Body of pancreas (tissue), 4 donors: ENCODE measurements at regions not wholly inside any gene's neighbourhood (a gene's known extent, or its start where the extent isn't known, plus 50 kb on each side); places are given as distances from the start of the nearest gene placed in this dataset.

Source experiments
- CTCF ChIP-seq, 7 experiments: fragments of 450-650 bp in 4 of 7; fragments of 200-600 bp in 3 of 7; sonication (generic) in 3 of 7; IDR thresholded peaks; one replicate each; pipeline ENCODE4 v1.5.1; 2016 to 2019; ENCODE audit warnings: antibody characterized with exemption in 7 of 7
- POLR2A ChIP-seq, 3 donors: fragments of 450-650 bp; IDR thresholded peaks; one replicate each; pipeline ENCODE4 v1.6.1; 2016; ENCODE audit warnings: antibody characterized with exemption in 3 of 3, mild to moderate bottlenecking in 2 of 3

- TF ChIP-seq CTCF (IDR thresholded peaks at IDR 0.05) (no peak), POLR2A (IDR thresholded peaks at IDR 0.05) (no peak)
Measured at GRCh38 chr9:78612091-78612490, 315.2 kb downstream of the PSAT1 start.
